Endothelial cell of umbilical vein (primary cell): ENCODE measurements at regions not wholly inside any gene's neighbourhood (a gene's known extent, or its start where the extent isn't known, plus 50 kb on each side); places are given as distances from the start of the nearest gene placed in this dataset.

ENCODE experiments used
- BruUV-seq: library from RNA; stranded (reverse); fragments of 400-500 nt; replicated peaks from 2 replicates; lab custom pipeline; 2021; lab: Mats Ljungman, UMichigan
- CTCF ChIA-PET: fragments of 300-600, 350-600 bp; sonication (Branson Sonifier 250); formaldehyde crosslinking; loops from one replicate; lab custom pipeline; 2021; ENCODE audit warnings: antibody characterized with exemption, inconsistent platforms; lab: Charles Lee
- POLR2A ChIA-PET: fragments of 300-600, 350-600 bp; sonication (Branson Sonifier 250); formaldehyde crosslinking; loops from one replicate; lab custom pipeline; 2021; ENCODE audit warnings: antibody characterized with exemption, inconsistent platforms; lab: Charles Lee
- DNase-seq: peaks from one replicate; pipeline ENCODE4 v3.0.0-alpha.2; 2011; ENCODE audit warnings: low read depth, low spot score
- FAIRE-seq: peaks from 2 replicates; lab custom pipeline; 2011; peaks lifted over from hg19 to GRCh38; lab: Jason Lieb, UNC
- H2AFZ ChIP-seq: 2 replicates; pipeline ENCODE4 v1.6.0; 2012; ENCODE audit warnings: low read depth, low read length, control low read depth, inconsistent platforms
- H3K27ac ChIP-seq: 2 replicates; pipeline ENCODE4 v1.5.1; 2011; ENCODE audit warnings: low read depth, mild to moderate bottlenecking, control low read depth, low read length, moderate library complexity; ENCODE audit not compliant: insufficient read depth
- H3K27me3 ChIP-seq, 2 experiments: 2 replicates each; pipeline versions ENCODE4 v1.6.0 to v1.6.1; 2011; ENCODE audit warnings: low read length in 2 of 2, mixed read lengths in 1 of 2; ENCODE audit not compliant: control insufficient read depth in 2 of 2, insufficient read depth in 2 of 2
- H3K36me3 ChIP-seq, 2 experiments: 2 replicates in 1 of 2; 3 replicates in 1 of 2; pipeline ENCODE4 v1.5.1; 2011; ENCODE audit warnings: low read length in 2 of 2, mild to moderate bottlenecking in 1 of 2, moderate library complexity in 1 of 2; ENCODE audit not compliant: control insufficient read depth in 2 of 2, insufficient read depth in 2 of 2; ENCODE audit errors: extremely low read depth in 1 of 2
- H3K4me1 ChIP-seq: 3 replicates; pipeline ENCODE4 v1.5.1; 2011; ENCODE audit warnings: mild to moderate bottlenecking, low read length; ENCODE audit not compliant: control insufficient read depth, insufficient read depth; ENCODE audit errors: extremely low read depth
- H3K4me2 ChIP-seq: 2 replicates; pipeline ENCODE4 v1.6.1; 2011; ENCODE audit warnings: low read length, control low read depth, mixed read lengths; ENCODE audit not compliant: insufficient read depth
- H3K4me3 ChIP-seq, 3 experiments: fragments of 200-600 bp in 1 of 3; sonication (generic), shearing (Covaris generic) in 1 of 3; replicated peaks in 1 of 3; 2 replicates each; pipeline ENCODE4 v1.5.1; 2011 to 2016; ENCODE audit warnings: control low read depth in 3 of 3, low read length in 3 of 3, mild to moderate bottlenecking in 2 of 3, inconsistent platforms in 1 of 3, low read depth in 1 of 3, moderate library complexity in 1 of 3; ENCODE audit not compliant: insufficient read depth in 1 of 3
- H3K79me2 ChIP-seq: 2 replicates; pipeline ENCODE4 v1.6.0; 2012; ENCODE audit warnings: low read length, inconsistent platforms; ENCODE audit not compliant: control insufficient read depth, insufficient read depth
- H3K9ac ChIP-seq: replicated peaks from 2 replicates; pipeline ENCODE3; 2011; ENCODE audit warnings: low read length, control low read depth; ENCODE audit not compliant: insufficient read depth; ENCODE audit errors: extremely low read depth
- H3K9me1 ChIP-seq: replicated peaks from 3 replicates; pipeline ENCODE4 v1.6.0; 2011; ENCODE audit warnings: mild to moderate bottlenecking, low read length; ENCODE audit not compliant: control insufficient read depth, insufficient read depth; ENCODE audit errors: extremely low read depth
- H3K9me3 ChIP-seq: replicated peaks from 2 replicates; pipeline ENCODE4 v1.5.1; 2012; ENCODE audit warnings: low read length, inconsistent platforms; ENCODE audit not compliant: control insufficient read depth, insufficient read depth
- H4K20me1 ChIP-seq: replicated peaks from 2 replicates; pipeline ENCODE3; 2011; ENCODE audit warnings: mild to moderate bottlenecking, low read length; ENCODE audit not compliant: control insufficient read depth, insufficient read depth; ENCODE audit errors: extremely low read depth
- EZH2 ChIP-seq: IDR thresholded peaks from 2 replicates; pipeline ENCODE4 v1.6.1; 2012; ENCODE audit warnings: borderline replicate concordance, low read depth, mild to moderate bottlenecking, moderate library complexity, low read length, inconsistent platforms; ENCODE audit not compliant: severe bottlenecking
- FOS ChIP-seq: IDR thresholded peaks from 2 replicates; pipeline ENCODE4 v1.6.1; 2011; ENCODE audit warnings: mild to moderate bottlenecking, low read length, moderate library complexity, borderline replicate concordance; ENCODE audit not compliant: insufficient read depth
- GATA2 ChIP-seq: IDR thresholded peaks from 2 replicates; pipeline ENCODE4 v1.7.0; 2011; ENCODE audit warnings: low read depth, mild to moderate bottlenecking, moderate library complexity, mixed read lengths, low read length; ENCODE audit not compliant: insufficient read length, insufficient read depth
- JUN ChIP-seq: IDR thresholded peaks from 2 replicates; pipeline ENCODE4 v1.6.1; 2011; ENCODE audit warnings: borderline replicate concordance, low read depth; ENCODE audit not compliant: insufficient read length, insufficient read depth
- MYC ChIP-seq: IDR thresholded peaks from one replicate; pipeline ENCODE4 v1.6.1; 2011; ENCODE audit warnings: mild to moderate bottlenecking, low read depth, low read length
- POLR2A ChIP-seq: IDR thresholded peaks from 2 replicates; pipeline ENCODE4 v1.6.1; 2012; ENCODE audit warnings: low read depth, mild to moderate bottlenecking, control low read depth, low read length
- POLR2AphosphoS5 ChIP-seq: IDR thresholded peaks from 2 replicates; pipeline ENCODE4 v1.6.1; 2012; ENCODE audit warnings: low read depth, mild to moderate bottlenecking, control low read depth, low read length, moderate library complexity; ENCODE audit not compliant: insufficient read depth
- dilution Hi-C: fragments of 300-500 bp; cut with MboI; formaldehyde crosslinking; loops from one replicate; pipeline ENCODE4 v1.15.0; 2019; ENCODE audit warnings: low sequenced_read_pairs; ENCODE audit not compliant: extremely low pct_ligation_motif_present
- intact Hi-C: fragments of 100-400 bp; cut with micrococcal nuclease; formaldehyde crosslinking; loops from one replicate; pipeline ENCODE4 v1.10.0; 2022
- TF ChIP-seq, protein P1 (sequence below), 2 donors: IDR thresholded peaks; 1 replicate in 1 of 2; 2 replicates in 1 of 2; pipeline ENCODE4 v1.5.1; 2011; ENCODE audit warnings: low read length in 2 of 2, mild to moderate bottlenecking in 2 of 2, moderate library complexity in 2 of 2, control low read depth in 1 of 2, inconsistent platforms in 1 of 2, low read depth in 1 of 2; ENCODE audit not compliant: insufficient read depth in 1 of 2; ENCODE audit errors: extremely low read depth in 1 of 2
- TF ChIP-seq, protein P2 (sequence below): IDR thresholded peaks from 2 replicates; pipeline ENCODE4 v1.6.1; 2011; ENCODE audit not compliant: insufficient read depth, insufficient read length

DNA sequence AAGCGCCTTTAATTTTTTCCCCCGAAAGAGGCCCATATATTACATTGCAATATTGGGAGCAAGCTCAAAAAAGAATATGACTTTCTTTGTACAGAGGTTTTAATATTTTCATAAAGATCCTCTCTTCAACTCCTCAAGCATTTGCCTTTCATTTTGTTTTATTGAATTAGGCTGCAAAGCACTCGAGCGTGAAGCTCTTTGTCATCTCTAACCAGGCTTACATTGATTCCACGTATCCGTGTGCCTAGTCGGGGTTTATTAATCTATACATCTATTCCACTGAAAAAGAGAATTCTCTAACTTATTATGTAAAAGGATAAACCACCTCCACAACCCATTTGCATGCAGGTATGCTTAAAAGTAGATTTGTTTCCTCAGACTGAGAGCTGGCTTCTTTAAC is 234.8 kb upstream of the TMPO start:
- Histone ChIP-seq H3K9me3 (no peaks in the 10 kb centered on the region), H3K27ac (no peak overlapping the region), H4K20me1 (no peaks in the 10 kb centered on the region), H3K4me3 (no peak overlapping the region), H3K27me3 (peaks cover 0 to 2% of the 10 kb centered on the region in 2 experiments), H3K9ac (no peak overlapping the region), H3K9me1 (no peaks in the 10 kb centered on the region), H3K4me1 (no peaks in the 10 kb centered on the region), H2AFZ (no peak overlapping the region), H3K79me2 (no peaks in the 10 kb centered on the region), H3K36me3 (no peaks in the 10 kb centered on the region), H3K4me2 (no peak overlapping the region)
- ChIA-PET POLR2A (no interaction called here), CTCF (no interaction called here)
- no peak for FAIRE-seq
- dilution Hi-C loops = no loop called here
- intact Hi-C loops = no loop called here
- BruUV-seq = no TSS peak
- DNase-seq = no peak
- no peak for TF ChIP-seq FOS
- no peak for TF ChIP-seq EZH2
- TF ChIP-seq, protein P1, sequence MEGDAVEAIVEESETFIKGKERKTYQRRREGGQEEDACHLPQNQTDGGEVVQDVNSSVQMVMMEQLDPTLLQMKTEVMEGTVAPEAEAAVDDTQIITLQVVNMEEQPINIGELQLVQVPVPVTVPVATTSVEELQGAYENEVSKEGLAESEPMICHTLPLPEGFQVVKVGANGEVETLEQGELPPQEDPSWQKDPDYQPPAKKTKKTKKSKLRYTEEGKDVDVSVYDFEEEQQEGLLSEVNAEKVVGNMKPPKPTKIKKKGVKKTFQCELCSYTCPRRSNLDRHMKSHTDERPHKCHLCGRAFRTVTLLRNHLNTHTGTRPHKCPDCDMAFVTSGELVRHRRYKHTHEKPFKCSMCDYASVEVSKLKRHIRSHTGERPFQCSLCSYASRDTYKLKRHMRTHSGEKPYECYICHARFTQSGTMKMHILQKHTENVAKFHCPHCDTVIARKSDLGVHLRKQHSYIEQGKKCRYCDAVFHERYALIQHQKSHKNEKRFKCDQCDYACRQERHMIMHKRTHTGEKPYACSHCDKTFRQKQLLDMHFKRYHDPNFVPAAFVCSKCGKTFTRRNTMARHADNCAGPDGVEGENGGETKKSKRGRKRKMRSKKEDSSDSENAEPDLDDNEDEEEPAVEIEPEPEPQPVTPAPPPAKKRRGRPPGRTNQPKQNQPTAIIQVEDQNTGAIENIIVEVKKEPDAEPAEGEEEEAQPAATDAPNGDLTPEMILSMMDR (IDR thresholded peaks at IDR 0.05; ENCODE audit: extremely low read depth in 1 of 2, insufficient read depth in 1 of 2, low read depth in 1 of 2, low read length in 2 of 2) = no peak
- no peak for TF ChIP-seq GATA2
- TF ChIP-seq POLR2A = no peak
- TF ChIP-seq MYC = no peak
- TF ChIP-seq, protein P2, sequence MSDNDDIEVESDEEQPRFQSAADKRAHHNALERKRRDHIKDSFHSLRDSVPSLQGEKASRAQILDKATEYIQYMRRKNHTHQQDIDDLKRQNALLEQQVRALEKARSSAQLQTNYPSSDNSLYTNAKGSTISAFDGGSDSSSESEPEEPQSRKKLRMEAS = no peak
- no peak for TF ChIP-seq POLR2AphosphoS5
- TF ChIP-seq JUN = no peak
